NB4 (cell line): ENCODE measurements at regions not wholly inside any gene's neighbourhood (a gene's known extent, or its start where the extent isn't known, plus 50 kb on each side); places are given as distances from the start of the nearest gene placed in this dataset.

Experiments
- MYC ChIP-seq: IDR thresholded peaks from 2 replicates; pipeline ENCODE4 v1.6.1; 2011; ENCODE audit warnings: low read depth, low read length
- TF ChIP-seq, protein P1 (sequence below): IDR thresholded peaks from one replicate; pipeline ENCODE4 v1.5.1; 2012; ENCODE audit warnings: low read depth, low read length

DNA sequence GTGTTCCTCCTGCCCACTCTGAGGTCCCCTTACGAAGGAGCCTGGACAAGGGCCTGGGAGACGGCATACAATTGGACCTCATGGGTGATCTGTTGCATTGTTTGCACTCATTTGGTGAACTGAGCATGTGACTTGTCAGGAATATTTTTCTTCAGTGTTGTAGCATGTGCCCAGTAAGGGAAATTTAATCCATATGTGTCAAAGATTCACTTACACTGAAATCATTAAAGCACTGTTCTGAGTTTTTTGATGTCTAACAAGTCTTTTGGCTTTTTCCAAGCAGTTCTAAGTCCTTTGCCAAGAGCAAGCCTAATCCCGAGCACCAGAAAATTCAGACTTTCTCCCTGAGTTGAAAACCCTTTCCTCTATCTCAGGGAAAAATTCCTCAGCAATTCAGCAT lies 61.6 kb upstream of the RPS23 start:
- TF ChIP-seq MYC: no peak
- TF ChIP-seq, protein P1, sequence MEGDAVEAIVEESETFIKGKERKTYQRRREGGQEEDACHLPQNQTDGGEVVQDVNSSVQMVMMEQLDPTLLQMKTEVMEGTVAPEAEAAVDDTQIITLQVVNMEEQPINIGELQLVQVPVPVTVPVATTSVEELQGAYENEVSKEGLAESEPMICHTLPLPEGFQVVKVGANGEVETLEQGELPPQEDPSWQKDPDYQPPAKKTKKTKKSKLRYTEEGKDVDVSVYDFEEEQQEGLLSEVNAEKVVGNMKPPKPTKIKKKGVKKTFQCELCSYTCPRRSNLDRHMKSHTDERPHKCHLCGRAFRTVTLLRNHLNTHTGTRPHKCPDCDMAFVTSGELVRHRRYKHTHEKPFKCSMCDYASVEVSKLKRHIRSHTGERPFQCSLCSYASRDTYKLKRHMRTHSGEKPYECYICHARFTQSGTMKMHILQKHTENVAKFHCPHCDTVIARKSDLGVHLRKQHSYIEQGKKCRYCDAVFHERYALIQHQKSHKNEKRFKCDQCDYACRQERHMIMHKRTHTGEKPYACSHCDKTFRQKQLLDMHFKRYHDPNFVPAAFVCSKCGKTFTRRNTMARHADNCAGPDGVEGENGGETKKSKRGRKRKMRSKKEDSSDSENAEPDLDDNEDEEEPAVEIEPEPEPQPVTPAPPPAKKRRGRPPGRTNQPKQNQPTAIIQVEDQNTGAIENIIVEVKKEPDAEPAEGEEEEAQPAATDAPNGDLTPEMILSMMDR: no peak
